ENCODE measurements at regions not wholly inside any gene's neighbourhood (a gene's known extent, or its start where the extent isn't known, plus 50 kb on each side); places are given as distances from the start of the nearest gene placed in this dataset.

DNA sequence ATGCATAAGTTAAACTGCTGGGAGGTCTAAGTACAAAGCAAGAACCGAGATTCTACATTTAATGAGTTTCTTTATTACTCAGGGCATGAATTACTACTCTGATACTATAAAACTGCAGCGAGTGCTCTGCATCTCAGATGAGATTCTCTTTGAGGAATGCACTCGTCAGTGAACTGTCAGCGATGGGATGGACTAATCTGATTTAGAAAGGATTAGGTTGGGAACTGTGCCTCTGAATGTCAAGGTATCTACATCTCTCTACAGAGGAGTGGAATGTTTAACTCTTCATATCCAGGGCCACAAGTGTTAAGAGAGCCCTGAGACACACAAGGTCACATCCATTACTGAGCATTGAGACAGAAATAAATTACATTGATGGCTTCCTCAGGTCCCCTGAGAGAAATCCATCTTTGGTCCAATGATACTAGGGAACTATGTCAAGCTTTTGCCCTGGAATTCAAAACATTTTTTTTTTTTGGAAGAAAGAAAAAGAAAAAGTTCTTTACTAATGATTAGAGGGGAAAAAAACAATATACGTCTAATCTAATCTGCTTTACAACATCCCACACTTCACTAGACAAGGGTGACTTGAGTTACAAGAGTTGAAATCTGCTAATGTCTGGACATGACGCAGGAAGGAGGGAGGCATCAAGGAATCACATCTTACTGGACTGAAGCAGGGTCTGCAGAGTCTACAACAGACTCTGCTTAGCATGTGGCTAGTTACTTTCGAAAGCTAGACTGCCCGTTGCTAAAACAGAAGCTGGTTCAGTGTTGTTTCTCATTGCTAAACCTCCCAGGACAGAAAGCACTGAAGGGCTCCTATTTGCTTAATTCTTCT is 270.0 kb upstream of the TLE4 start:
- no peak overlapping the region for H4K91ac ChIP-seq (ENCODE audit: low read length)
- no peak overlapping the region for H2BK15ac ChIP-seq (ENCODE audit: low read depth, poor library complexity, severe bottlenecking)
- no peak overlapping the region for H3K4me2 ChIP-seq (ENCODE audit: low read length, poor library complexity, severe bottlenecking)
- no peak overlapping the region for H3K18ac ChIP-seq (ENCODE audit: low read depth in 1 of 2, low read length in 2 of 2)
- no peak overlapping the region for H2AFZ ChIP-seq (ENCODE audit: low read depth, low read length)
- H2BK12ac ChIP-seq (ENCODE audit: low read length in 2 of 2) = no peak overlapping the region
- H3K9ac ChIP-seq (ENCODE audit: low read length) = no peak overlapping the region
- H4K8ac ChIP-seq (ENCODE audit: low read length) = no peak overlapping the region
- H3K23ac ChIP-seq (ENCODE audit: low read length in 2 of 2) = no peak overlapping the region
- no peak overlapping the region for H2BK5ac ChIP-seq (ENCODE audit: low read depth, low read length, poor library complexity, severe bottlenecking)
- H3K4me1 ChIP-seq (ENCODE audit: control insufficient read depth, insufficient read depth, low read depth, low read length) = no peaks in the 10 kb centered on the region
- no peak overlapping the region for H3K4ac ChIP-seq (ENCODE audit: low read depth in 1 of 2, low read length in 2 of 2)
- no peak for DNase-seq
- 56% methylated on average over 6 of the region's 8 CpGs for WGBS
- no peak overlapping the region for H3K14ac ChIP-seq (ENCODE audit: low read length in 2 of 2)
- H3K79me1 ChIP-seq (replicated peaks; ENCODE audit: low read length, poor library complexity, severe bottlenecking) = no peaks in the 10 kb centered on the region
- no peaks in the 10 kb centered on the region for H3K9me3 ChIP-seq (ENCODE audit: control insufficient read depth, low read length)
- H3K4me3 ChIP-seq (ENCODE audit: insufficient read depth in 1 of 2, low read depth in 1 of 2, low read length in 2 of 2) = no peak overlapping the region
- H2AK5ac ChIP-seq (ENCODE audit: low read length, severe bottlenecking) = no peak overlapping the region
- no peak overlapping the region for H2BK120ac ChIP-seq (ENCODE audit: low read depth, low read length)
- H3K27ac ChIP-seq (ENCODE audit: low read length, poor library complexity, severe bottlenecking) = no peak overlapping the region
- no peaks in the 10 kb centered on the region for H3K36me3 ChIP-seq (ENCODE audit: control insufficient read depth in 1 of 2, insufficient read depth in 2 of 2, low read depth in 1 of 2, low read length in 2 of 2)
- H3K27me3 ChIP-seq (ENCODE audit: control insufficient read depth in 1 of 2, insufficient read depth in 1 of 2, low read length in 2 of 2) = no peaks in the 10 kb centered on the region

DNA sequence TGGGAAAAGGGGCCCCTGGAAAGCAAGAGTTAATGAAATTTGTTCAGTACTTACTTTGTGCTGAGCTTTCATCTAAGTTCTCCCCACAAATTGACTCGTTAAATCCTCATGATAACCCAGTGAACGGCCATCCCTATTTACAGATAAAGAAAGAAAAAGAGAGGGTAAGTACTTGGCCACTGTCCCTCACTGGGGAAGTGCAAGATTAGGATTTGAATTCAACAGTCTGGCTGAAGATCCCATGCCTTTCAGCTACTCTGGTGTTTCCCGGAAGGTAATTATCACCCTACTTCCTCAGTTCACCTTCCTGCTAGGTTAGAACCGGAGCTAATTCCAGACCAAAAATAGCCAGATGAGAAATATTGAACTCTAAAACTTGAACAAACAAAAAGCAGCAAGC is 269.2 kb upstream of the TLE4 start:
- no peak overlapping the region for H4K8ac ChIP-seq (ENCODE audit: low read length)
- no peak overlapping the region for H2BK15ac ChIP-seq (ENCODE audit: low read depth, poor library complexity, severe bottlenecking)
- no peak overlapping the region for H2BK5ac ChIP-seq (ENCODE audit: low read depth, low read length, poor library complexity, severe bottlenecking)
- no peak overlapping the region for H2BK12ac ChIP-seq (ENCODE audit: low read length in 2 of 2)
- no peaks in the 10 kb centered on the region for H3K4me1 ChIP-seq (ENCODE audit: control insufficient read depth, insufficient read depth, low read depth, low read length)
- H3K4me3 ChIP-seq (ENCODE audit: insufficient read depth in 1 of 2, low read depth in 1 of 2, low read length in 2 of 2) = no peak overlapping the region
- no peaks in the 10 kb centered on the region for H3K36me3 ChIP-seq (ENCODE audit: control insufficient read depth in 1 of 2, insufficient read depth in 2 of 2, low read depth in 1 of 2, low read length in 2 of 2)
- no peak overlapping the region for H2AFZ ChIP-seq (ENCODE audit: low read depth, low read length)
- H3K9ac ChIP-seq (ENCODE audit: low read length) = no peak overlapping the region
- H3K4ac ChIP-seq (ENCODE audit: low read depth in 1 of 2, low read length in 2 of 2) = no peak overlapping the region
- no peaks in the 10 kb centered on the region for H3K79me1 ChIP-seq (replicated peaks; ENCODE audit: low read length, poor library complexity, severe bottlenecking)
- no peak overlapping the region for H2BK120ac ChIP-seq (ENCODE audit: low read depth, low read length)
- no peak overlapping the region for H4K91ac ChIP-seq (ENCODE audit: low read length)
- no peak overlapping the region for H3K4me2 ChIP-seq (ENCODE audit: low read length, poor library complexity, severe bottlenecking)
- DNase-seq = no peak
- H2AK5ac ChIP-seq (ENCODE audit: low read length, severe bottlenecking) = no peak overlapping the region
- no peaks in the 10 kb centered on the region for H3K9me3 ChIP-seq (ENCODE audit: control insufficient read depth, low read length)
- H3K27me3 ChIP-seq (ENCODE audit: control insufficient read depth in 1 of 2, insufficient read depth in 1 of 2, low read length in 2 of 2) = no peaks in the 10 kb centered on the region
- no peak overlapping the region for H3K18ac ChIP-seq (ENCODE audit: low read depth in 1 of 2, low read length in 2 of 2)
- no peak overlapping the region for H3K14ac ChIP-seq (ENCODE audit: low read length in 2 of 2)
- no peak overlapping the region for H3K23ac ChIP-seq (ENCODE audit: low read length in 2 of 2)
- no peak overlapping the region for H3K27ac ChIP-seq (ENCODE audit: low read length, poor library complexity, severe bottlenecking)
- 81% methylated on average over 4 of the region's 4 CpGs for WGBS

GRCh38 chr9:79308012-79308411 is 263.8 kb upstream of the TLE4 start:
- no peak overlapping the region for H2AK5ac ChIP-seq (ENCODE audit: low read length, severe bottlenecking)
- no peak overlapping the region for H2BK15ac ChIP-seq (ENCODE audit: low read depth, poor library complexity, severe bottlenecking)

GRCh38 chr9:79312686-79313421 is 258.9 kb upstream of the TLE4 start:
- no peak overlapping the region for H3K27ac ChIP-seq (ENCODE audit: low read length, poor library complexity, severe bottlenecking)
- WGBS = 84% methylated on average over 13 of the region's 13 CpGs

More at GRCh38 chr9:79308012-79308411, 263.8 kb upstream of the TLE4 start:
- Histone ChIP-seq H3K27ac (ENCODE audit: low read length, poor library complexity, severe bottlenecking) (no peak overlapping the region), H3K9ac (ENCODE audit: low read length) (no peak overlapping the region), H3K27me3 (ENCODE audit: control insufficient read depth in 1 of 2, insufficient read depth in 1 of 2, low read length in 2 of 2) (no peaks in the 10 kb centered on the region), H4K8ac (ENCODE audit: low read length) (no peak overlapping the region), H3K4ac (ENCODE audit: low read depth in 1 of 2, low read length in 2 of 2) (no peak overlapping the region), H3K4me1 (ENCODE audit: control insufficient read depth, insufficient read depth, low read depth, low read length) (no peaks in the 10 kb centered on the region), H3K23ac (ENCODE audit: low read length in 2 of 2) (no peak overlapping the region), H3K36me3 (ENCODE audit: control insufficient read depth in 1 of 2, insufficient read depth in 2 of 2, low read depth in 1 of 2, low read length in 2 of 2) (no peaks in the 10 kb centered on the region), H2BK5ac (ENCODE audit: low read depth, low read length, poor library complexity, severe bottlenecking) (no peak overlapping the region), H3K18ac (ENCODE audit: low read depth in 1 of 2, low read length in 2 of 2) (no peak overlapping the region), H3K9me3 (ENCODE audit: control insufficient read depth, low read length) (no peaks in the 10 kb centered on the region), H3K79me1 (replicated peaks; ENCODE audit: low read length, poor library complexity, severe bottlenecking) (no peaks in the 10 kb centered on the region), H4K91ac (ENCODE audit: low read length) (no peak overlapping the region), H3K4me3 (ENCODE audit: insufficient read depth in 1 of 2, low read depth in 1 of 2, low read length in 2 of 2) (no peak overlapping the region), H3K4me2 (ENCODE audit: low read length, poor library complexity, severe bottlenecking) (no peak overlapping the region), H2BK120ac (ENCODE audit: low read depth, low read length) (no peak overlapping the region), H2BK12ac (ENCODE audit: low read length in 2 of 2) (no peak overlapping the region), H3K14ac (ENCODE audit: low read length in 2 of 2) (no peak overlapping the region), H2AFZ (ENCODE audit: low read depth, low read length) (no peak overlapping the region)
- DNase-seq = no peak
- 82% methylated on average over 6 of the region's 6 CpGs for WGBS

More at GRCh38 chr9:79312686-79313421, 258.9 kb upstream of the TLE4 start:
- H4K91ac ChIP-seq (ENCODE audit: low read length) = no peak overlapping the region
- H3K4me1 ChIP-seq (ENCODE audit: control insufficient read depth, insufficient read depth, low read depth, low read length) = no peaks in the 10 kb centered on the region
- no peak overlapping the region for H3K4ac ChIP-seq (ENCODE audit: low read depth in 1 of 2, low read length in 2 of 2)
- H2BK15ac ChIP-seq (ENCODE audit: low read depth, poor library complexity, severe bottlenecking) = no peak overlapping the region
- H2AFZ ChIP-seq (ENCODE audit: low read depth, low read length) = no peak overlapping the region
- no peaks in the 10 kb centered on the region for H3K9me3 ChIP-seq (ENCODE audit: control insufficient read depth, low read length)
- H3K79me1 ChIP-seq (replicated peaks; ENCODE audit: low read length, poor library complexity, severe bottlenecking) = no peaks in the 10 kb centered on the region
- no peak overlapping the region for H2BK12ac ChIP-seq (ENCODE audit: low read length in 2 of 2)
- no peak overlapping the region for H3K23ac ChIP-seq (ENCODE audit: low read length in 2 of 2)
- DNase-seq = no peak
- H2BK5ac ChIP-seq (ENCODE audit: low read depth, low read length, poor library complexity, severe bottlenecking) = no peak overlapping the region
- H3K9ac ChIP-seq (ENCODE audit: low read length) = no peak overlapping the region
- no peak overlapping the region for H3K18ac ChIP-seq (ENCODE audit: low read depth in 1 of 2, low read length in 2 of 2)
- H3K4me2 ChIP-seq (ENCODE audit: low read length, poor library complexity, severe bottlenecking) = no peak overlapping the region
- no peak overlapping the region for H3K14ac ChIP-seq (ENCODE audit: low read length in 2 of 2)
- H2BK120ac ChIP-seq (ENCODE audit: low read depth, low read length) = no peak overlapping the region
- H2AK5ac ChIP-seq (ENCODE audit: low read length, severe bottlenecking) = no peak overlapping the region
- H3K36me3 ChIP-seq (ENCODE audit: control insufficient read depth in 1 of 2, insufficient read depth in 2 of 2, low read depth in 1 of 2, low read length in 2 of 2) = no peaks in the 10 kb centered on the region
- H3K4me3 ChIP-seq (ENCODE audit: insufficient read depth in 1 of 2, low read depth in 1 of 2, low read length in 2 of 2) = no peak overlapping the region
- H4K8ac ChIP-seq (ENCODE audit: low read length) = no peak overlapping the region
- no peaks in the 10 kb centered on the region for H3K27me3 ChIP-seq (ENCODE audit: control insufficient read depth in 1 of 2, insufficient read depth in 1 of 2, low read length in 2 of 2)
